ENCODE measurements at regions not wholly inside any gene's neighbourhood (a gene's known extent, or its start where the extent isn't known, plus 50 kb on each side); places are given as distances from the start of the nearest gene placed in this dataset.

- no peak for DNase-seq (ENCODE audit: low read depth)
Observed at GRCh38 chr17:36756695-36757094, 155.3 kb downstream of the MRM1 start.

DNA sequence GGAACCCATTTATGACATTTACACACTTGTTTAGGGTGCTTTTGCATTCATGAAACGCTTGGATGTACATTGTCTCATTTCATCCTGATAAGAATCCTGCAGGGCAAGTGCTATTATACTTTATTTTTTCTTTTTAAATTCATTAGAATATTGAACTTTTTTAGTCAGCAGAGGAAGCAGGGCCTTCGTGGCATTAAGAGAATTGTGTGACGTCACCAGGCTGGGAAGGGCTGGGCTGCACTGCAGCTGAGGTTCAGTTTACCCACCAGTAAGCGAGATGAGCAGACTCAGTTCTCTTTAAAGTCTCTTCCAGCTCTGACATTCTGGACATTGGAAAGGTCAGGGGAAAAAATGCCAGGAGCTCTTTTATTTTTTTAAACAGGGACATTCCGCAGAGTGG is 159.0 kb downstream of the MRM1 start:
- DNase-seq (ENCODE audit: low read depth), result no peak

DNA sequence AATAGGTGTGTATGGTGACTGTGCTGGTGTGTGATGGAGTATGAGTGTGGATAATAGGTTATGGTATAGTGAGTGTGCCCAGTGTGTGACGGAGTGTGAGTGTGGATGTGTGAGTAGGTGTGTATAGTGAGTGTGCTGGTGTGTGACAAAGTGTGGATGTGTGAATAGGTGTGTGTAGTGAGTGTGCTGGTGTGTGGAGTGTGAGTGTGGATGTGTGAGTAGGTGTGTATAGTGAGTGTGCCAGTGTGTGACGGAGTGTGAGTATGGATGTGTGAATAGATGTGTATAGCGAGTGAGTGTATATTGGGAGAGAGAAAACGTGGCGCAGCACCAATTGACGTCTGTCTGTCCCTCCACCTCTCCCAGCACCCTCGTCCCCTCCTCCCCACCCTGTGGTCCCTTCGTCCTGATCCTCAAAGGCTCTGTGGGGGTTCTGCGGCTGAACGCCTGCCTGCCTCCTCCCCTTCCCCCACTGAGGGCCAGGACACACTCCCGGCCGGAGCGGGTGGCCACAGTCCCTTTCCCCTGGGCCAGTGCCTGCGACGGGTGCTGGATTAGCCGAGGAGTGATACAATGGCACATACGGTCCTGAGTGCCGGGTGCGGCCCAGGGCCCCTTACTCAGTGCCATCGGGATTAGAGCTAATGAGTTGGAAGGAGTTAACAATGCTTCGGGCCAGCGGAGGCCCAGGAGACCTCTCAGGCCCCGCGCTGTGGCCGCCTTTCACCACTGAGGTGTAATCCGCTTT is 160.0 kb downstream of the MRM1 start:
- DNase-seq (ENCODE audit: low read depth), result no peak

- DNase-seq (ENCODE audit: low read depth), result no peak
Observed at GRCh38 chr17:36765436-36766043, 164.2 kb downstream of the MRM1 start.

DNA sequence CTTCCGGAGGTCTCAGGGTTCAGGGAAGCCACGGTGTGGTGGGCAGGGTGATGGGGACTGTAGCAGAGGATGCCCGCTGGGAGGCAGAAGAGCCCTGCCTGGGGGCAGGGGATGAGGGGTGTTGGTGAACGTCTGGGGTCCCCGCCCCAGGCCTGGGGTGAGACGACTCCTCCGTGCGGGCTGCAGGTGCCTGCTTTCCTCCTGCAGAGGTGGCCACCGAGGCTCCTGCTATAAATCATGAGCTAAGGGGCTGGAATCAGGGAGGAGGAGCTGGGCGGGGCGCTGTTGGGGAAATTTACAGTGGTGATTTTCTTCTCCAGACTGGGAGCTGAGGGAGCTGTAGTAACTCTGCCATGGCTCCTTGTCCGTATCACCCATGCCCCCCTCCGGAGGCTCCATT is 167.0 kb downstream of the MRM1 start:
- no peak for DNase-seq (ENCODE audit: low read depth)

DNA sequence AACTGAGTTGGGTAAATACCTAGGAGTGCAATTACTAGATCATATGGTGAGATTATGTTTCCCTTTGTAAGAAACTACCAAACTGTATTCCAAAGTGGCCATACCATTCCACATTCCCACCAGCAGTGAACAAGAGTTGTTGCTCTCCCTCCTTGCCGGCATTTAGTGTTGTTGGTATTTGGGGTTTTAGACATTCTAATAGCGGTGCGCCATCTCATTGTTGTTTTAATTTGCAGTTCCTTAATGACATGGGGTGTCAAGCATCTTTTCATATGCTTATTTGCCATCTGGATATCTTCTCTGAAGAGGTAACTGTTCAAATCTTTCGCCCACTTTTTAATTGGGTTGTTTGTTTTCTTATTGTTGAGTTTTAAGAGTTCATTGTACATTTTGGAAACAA is 164.2 kb upstream of the LHX1 start:
- no peak for DNase-seq (ENCODE audit: low read depth)

DNA sequence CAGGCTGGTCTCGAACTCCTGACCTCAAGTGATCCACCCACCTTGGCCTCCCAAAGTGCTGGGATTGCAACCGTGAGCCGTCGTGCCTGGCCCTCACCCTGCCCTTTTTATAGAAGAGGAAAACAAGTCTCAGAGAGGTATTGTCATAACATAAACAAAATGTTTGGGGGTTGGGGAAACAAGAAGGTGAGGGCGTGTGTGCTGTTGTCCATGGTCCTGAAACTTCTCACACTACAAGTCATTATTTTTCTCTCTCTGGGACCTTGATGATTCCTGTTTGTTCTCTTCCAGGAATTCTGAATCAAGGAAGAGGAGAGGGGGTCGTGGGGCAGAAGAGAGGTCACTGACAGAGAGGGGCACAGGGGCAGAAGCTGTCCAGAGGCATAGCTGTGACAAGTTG is 160.2 kb upstream of the LHX1 start:
- DNase-seq (ENCODE audit: low read depth), result no peak

GRCh38 chr17:36778448-36778847 is 158.8 kb upstream of the LHX1 start:
- no peak for DNase-seq (ENCODE audit: low read depth)

DNA sequence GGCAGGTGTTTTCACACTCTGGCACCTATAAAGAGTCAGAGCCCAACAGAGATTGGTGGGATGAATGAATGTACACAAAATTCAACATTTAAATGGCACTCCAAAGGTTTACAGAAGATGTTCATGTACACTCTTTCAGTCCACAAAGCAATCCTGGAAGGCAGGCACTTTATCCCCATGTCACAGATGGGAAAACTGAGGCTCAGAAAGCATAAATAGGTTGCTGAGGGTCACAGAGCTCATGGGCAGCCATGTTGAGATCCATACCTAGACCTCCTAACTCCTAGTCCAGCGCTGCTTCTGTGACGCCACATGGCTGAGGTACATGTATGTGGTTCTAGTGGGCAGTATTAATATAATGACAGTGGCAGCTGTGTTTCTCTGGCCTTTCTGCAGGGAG is 157.7 kb upstream of the LHX1 start:
- no peak for DNase-seq (ENCODE audit: low read depth)

- no peak for DNase-seq (ENCODE audit: low read depth)
Observed at GRCh38 chr17:36784633-36785032, 152.6 kb upstream of the LHX1 start.

- DNase-seq (ENCODE audit: low read depth), result no peak
Observed at GRCh38 chr17:36786867-36787266, 150.4 kb upstream of the LHX1 start.

DNA sequence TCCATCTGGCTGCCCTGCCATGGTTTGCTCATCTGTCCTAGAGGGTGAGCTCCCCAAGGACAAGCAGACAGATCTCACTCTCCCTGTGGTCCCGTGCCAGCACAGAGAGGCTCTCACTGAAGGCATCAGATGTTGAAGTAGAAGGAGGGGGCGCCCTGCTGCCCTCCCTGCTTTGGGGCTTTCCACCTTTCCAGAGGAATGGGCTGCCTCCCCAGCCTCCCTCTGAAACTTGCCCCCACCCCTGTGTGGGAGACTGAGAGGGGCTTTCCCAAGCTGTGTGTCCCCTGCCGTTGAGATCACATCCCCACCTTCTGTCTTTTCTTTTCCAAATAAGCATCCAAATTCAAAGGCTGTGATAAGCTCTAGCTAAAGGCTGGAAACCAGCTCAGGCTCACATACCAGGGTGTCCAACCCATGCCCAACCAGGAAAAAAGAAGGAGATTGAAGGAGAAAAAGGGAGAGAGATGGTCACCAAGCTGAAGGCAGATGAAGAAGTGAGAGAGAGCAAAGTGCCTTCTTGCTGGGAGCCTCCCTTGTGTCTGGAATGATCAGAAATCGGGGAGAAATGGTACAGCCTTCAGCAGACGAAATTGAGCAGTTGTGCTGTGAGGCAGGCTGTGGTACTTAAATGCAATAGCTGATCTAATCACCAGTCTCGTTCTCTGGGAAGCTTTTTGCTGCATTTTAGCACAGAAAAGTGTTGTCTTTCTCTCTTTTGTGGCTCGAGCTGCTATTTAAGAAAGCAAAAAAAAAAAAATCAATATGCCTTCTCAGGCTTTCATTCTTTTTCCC is 145.9 kb upstream of the LHX1 start:
- DNase-seq (ENCODE audit: low read depth), result no peak

DNA sequence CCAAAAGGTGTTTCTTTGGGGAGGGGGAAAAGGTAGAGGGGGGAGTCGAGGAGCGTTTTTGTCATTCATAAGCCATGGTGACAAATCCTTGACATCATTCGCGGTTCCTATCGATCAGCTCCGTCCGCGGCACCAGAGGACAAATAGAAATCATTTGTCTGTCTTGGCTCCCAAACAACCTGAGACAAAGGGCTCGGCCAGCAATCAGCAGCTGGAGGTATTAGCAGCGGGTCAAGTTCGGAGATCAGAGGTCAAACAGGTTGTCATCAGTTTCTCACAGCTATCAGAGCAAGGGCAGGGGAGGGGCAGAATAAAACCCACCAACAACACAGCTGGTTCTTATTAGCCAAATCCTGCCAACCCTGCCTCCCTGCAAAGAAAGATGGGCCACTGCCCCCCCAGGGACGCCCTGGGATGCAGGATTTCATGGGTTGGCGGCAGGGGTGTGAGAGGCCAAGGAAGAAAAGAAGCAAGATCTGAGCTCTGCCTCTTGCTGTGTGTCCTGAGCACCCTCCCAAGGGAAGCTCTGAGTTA is 145.3 kb upstream of the LHX1 start:
- no peak for DNase-seq (ENCODE audit: low read depth)

- DNase-seq (ENCODE audit: low read depth), result no peak
Observed at GRCh38 chr17:36792849-36793248, 144.4 kb upstream of the LHX1 start.

DNA sequence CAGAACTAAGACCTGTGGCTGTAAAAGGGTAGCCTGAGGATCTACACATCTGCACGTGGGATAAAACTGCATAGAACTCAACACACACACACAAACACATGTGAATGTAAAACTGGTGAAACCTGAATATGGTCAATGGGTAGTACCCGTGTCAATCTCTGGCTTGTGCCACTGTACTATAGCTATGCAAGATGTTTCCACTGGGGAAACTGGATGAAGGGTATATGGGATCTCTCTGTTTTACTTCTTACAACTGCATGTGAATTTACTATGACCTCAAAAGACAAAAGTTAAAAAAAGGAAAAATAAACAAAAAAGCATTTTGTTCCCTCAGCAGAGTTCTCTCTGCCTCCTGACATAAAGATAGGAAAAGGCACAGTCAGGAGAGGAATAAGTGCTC is 143.3 kb upstream of the LHX1 start:
- DNase-seq (ENCODE audit: low read depth), result no peak

- DNase-seq (ENCODE audit: low read depth), result no peak
Observed at GRCh38 chr17:36807496-36808179, 129.6 kb upstream of the LHX1 start.

GRCh38 chr17:36808180-36808661 is 129.1 kb upstream of the LHX1 start:
- no peak for DNase-seq (ENCODE audit: low read depth)

DNA sequence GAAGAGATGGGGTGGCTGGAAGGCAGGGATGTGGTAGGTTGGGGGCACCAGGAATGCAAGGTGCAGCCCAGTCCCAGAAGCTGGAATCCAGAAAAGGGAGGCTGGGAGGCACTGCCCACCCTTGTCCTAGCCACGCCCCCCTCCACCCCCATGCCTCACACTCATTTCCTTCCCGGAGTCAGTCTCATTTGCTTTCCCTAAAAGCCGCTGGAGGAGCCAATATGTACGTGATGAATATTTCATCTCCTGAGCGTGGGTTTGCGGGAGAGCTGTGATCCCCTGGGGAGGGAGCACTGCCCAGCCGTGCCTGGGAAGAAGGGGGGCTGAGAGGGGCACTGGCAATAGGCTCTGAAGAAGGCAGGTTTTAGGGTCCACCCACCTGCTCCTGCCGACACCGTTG is 124.5 kb upstream of the LHX1 start:
- no peak for DNase-seq (ENCODE audit: low read depth)

- no peak for DNase-seq (ENCODE audit: low read depth)
Observed at GRCh38 chr17:36813357-36813756, 123.9 kb upstream of the LHX1 start.

GRCh38 chr17:36813957-36814563 is 123.2 kb upstream of the LHX1 start:
- DNase-seq (ENCODE audit: low read depth), result no peak

- no peak for DNase-seq (ENCODE audit: low read depth)
Observed at GRCh38 chr17:36814958-36815357, 122.3 kb upstream of the LHX1 start.

All from activated gamma-delta T cell treated with anti-CD3 and anti-CD28 coated beads, Interleukin-2, amount 50 U/mL, for 16 hours (primary cell).